Sigmoid colon (tissue), 4 donors: ENCODE measurements at regions not wholly inside any gene's neighbourhood (a gene's known extent, or its start where the extent isn't known, plus 50 kb on each side); places are given as distances from the start of the nearest gene placed in this dataset.

Experiments
- CTCF ChIP-seq, 4 experiments: fragments of 450-650 bp in 3 of 4; fragments of 200-600 bp in 1 of 4; IDR thresholded peaks; one replicate each; pipeline ENCODE4 v1.5.1; 2016 to 2019; ENCODE audit warnings: antibody characterized with exemption in 4 of 4, mild to moderate bottlenecking in 3 of 4, moderate library complexity in 2 of 4
- EP300 ChIP-seq, 4 donors: sonication (generic); formaldehyde crosslinking; IDR thresholded peaks; one replicate each; pipeline ENCODE4 v1.6.1; 2017; ENCODE audit warnings: antibody characterized with exemption in 4 of 4

GRCh38 chr12:77377622-77378021, 312.3 kb upstream of the E2F7 start:
- TF ChIP-seq CTCF (IDR thresholded peaks at IDR 0.05) (no peak), EP300 (IDR thresholded peaks at IDR 0.05) (no peak)
